ENCODE measurements at regions not wholly inside any gene's neighbourhood (a gene's known extent, or its start where the extent isn't known, plus 50 kb on each side); places are given as distances from the start of the nearest gene placed in this dataset.

- Histone ChIP-seq H3K79me2 (ENCODE audit: control insufficient read depth in 1 of 2, insufficient read depth in 2 of 2, low read length in 2 of 2) (no peaks in the 10 kb centered on the region), H3K27me3 (replicated peaks in 1 of 4; ENCODE audit: control insufficient read depth in 3 of 4, extremely low read depth in 1 of 4, insufficient read depth in 3 of 4, low read length in 3 of 4) (no peaks in the 10 kb centered on the region), H2BK20ac (ENCODE audit: low read length) (no peak overlapping the region), H3K14ac (ENCODE audit: insufficient read length) (no peak overlapping the region), H4K20me1 (replicated peaks in 1 of 2; ENCODE audit: control insufficient read depth in 1 of 2, insufficient read depth in 2 of 2, low read length in 2 of 2) (no peaks in the 10 kb centered on the region), H2AK5ac (ENCODE audit: low read depth, low read length) (no peak overlapping the region), H3K4me3 (ENCODE audit: extremely low read depth in 1 of 4, insufficient read depth in 2 of 4, low read depth in 3 of 4, low read length in 4 of 4) (no peak overlapping the region), H3K4ac (replicated peaks; ENCODE audit: insufficient read length, low read depth, low read length) (no peak overlapping the region), H2BK5ac (ENCODE audit: low read depth, low read length) (no peak overlapping the region), H3K56ac (replicated peaks; ENCODE audit: insufficient read length, low read depth, low read length) (no peak overlapping the region), H3K23ac (ENCODE audit: insufficient read length) (no peak overlapping the region), H3K79me1 (ENCODE audit: low read depth, low read length) (no peaks in the 10 kb centered on the region), H3K9ac (replicated peaks in 1 of 4; ENCODE audit: extremely low read depth in 1 of 4, low read depth in 3 of 4, low read length in 3 of 4) (no peak overlapping the region), H3K9me3 (ENCODE audit: insufficient read depth in 2 of 2, low read depth in 1 of 2, low read length in 1 of 2) (no peaks in the 10 kb centered on the region), H3K23me2 (ENCODE audit: low read depth, low read length) (no peaks in the 10 kb centered on the region; the same call in 1 of the 2 replicates), H3K36me3 (ENCODE audit: control insufficient read depth in 2 of 4, insufficient read depth in 4 of 4, low read length in 3 of 4) (no peaks in the 10 kb centered on the region), H4K91ac (replicated peaks; ENCODE audit: insufficient read length, low read length) (no peak overlapping the region), H3K18ac (ENCODE audit: extremely low read depth, low read length) (no peak overlapping the region), H2AFZ (ENCODE audit: low read length) (no peak overlapping the region), H4K8ac (ENCODE audit: extremely low read depth, insufficient read depth, low read length) (no peak overlapping the region), H2BK12ac (ENCODE audit: low read depth, low read length) (no peak overlapping the region), H3K27ac (ENCODE audit: low read depth, low read length) (no peak overlapping the region), H3K4me2 (ENCODE audit: insufficient read depth in 1 of 2, low read depth in 2 of 2, low read length in 2 of 2) (no peak overlapping the region), H2BK120ac (replicated peaks; ENCODE audit: low read depth, low read length) (no peak overlapping the region), H4K5ac (ENCODE audit: insufficient read length, low read depth, low read length) (no peak overlapping the region), H3K4me1 (replicated peaks in 1 of 4; ENCODE audit: control insufficient read depth in 3 of 4, insufficient read depth in 4 of 4, low read length in 3 of 4) (no peaks in the 10 kb centered on the region; a peak in 1 of 7 replicates), H2BK15ac (ENCODE audit: low read length) (no peak overlapping the region)
- FAIRE-seq, result no peak
- CTCF ChIA-PET (ENCODE audit: partially characterized antibody), result no interaction called here
- POLR2A ChIA-PET (ENCODE audit: partially characterized antibody), result no interaction called here
- 80% methylated on average over 1 of the region's 1 CpG; no CpG with 5 or more reads in 1 of the 2 experiments for WGBS, 2 experiments (ENCODE audit: extremely low coverage in 1 of 2, insufficient coverage in 1 of 2, insufficient read length in 1 of 2, insufficient replicate concordance in 2 of 2, low coverage in 1 of 2, low lambda C conversion rate in 2 of 2, missing lambda C conversion rate in 1 of 2)
- DNase-seq (ENCODE audit: low read depth in 1 of 2, low spot score in 2 of 2), result no peak
- TF ChIP-seq EP300 (IDR thresholded peaks at IDR 0.05; ENCODE audit: borderline replicate concordance in 1 of 2, low read depth in 2 of 2, low read length in 2 of 2), result no peak
- no peak for TF ChIP-seq ZNF274 (IDR thresholded peaks at IDR 0.05; ENCODE audit: borderline replicate concordance, extremely low read depth, low read length)
- no peak for TF ChIP-seq HDAC6 (IDR thresholded peaks at IDR 0.05; ENCODE audit: low read depth, low read length)
- no peak for TF ChIP-seq SP1 (IDR thresholded peaks at IDR 0.05; ENCODE audit: low read depth, low read length)
- TF ChIP-seq POU5F1 (IDR thresholded peaks at IDR 0.05; ENCODE audit: low read depth, low read length), result no peak
- TF ChIP-seq SAP30 (IDR thresholded peaks at IDR 0.05; ENCODE audit: insufficient read depth, insufficient replicate concordance, low read length), result no peak
- TF ChIP-seq NANOG (IDR thresholded peaks at IDR 0.05; ENCODE audit: insufficient read depth, low read depth, low read length, poor library complexity, severe bottlenecking), result no peak
- TF ChIP-seq TAF1 (IDR thresholded peaks at IDR 0.05; ENCODE audit: low read depth, low read length), result no peak
Observed at GRCh38 chr3:84727616-84728015, 231.2 kb upstream of the CADM2 start.
